MM.1S (cell line): ENCODE measurements at regions not wholly inside any gene's neighbourhood (a gene's known extent, or its start where the extent isn't known, plus 50 kb on each side); places are given as distances from the start of the nearest gene placed in this dataset.

Experiments
- DNase-seq: peaks from one replicate; pipeline ENCODE4 v3.0.0-alpha.2; 2015
- H2AFZ ChIP-seq: fragments of 300-600 bp; sonication (generic); 2 replicates; pipeline ENCODE4 v1.6.0; 2016; ENCODE audit warnings: antibody characterized with exemption, low read length
- H3F3A ChIP-seq: fragments of 300-600 bp; sonication (generic); 2 replicates; pipeline ENCODE4 v1.6.1; 2016; ENCODE audit warnings: mild to moderate bottlenecking, antibody characterized with exemption, low read length, moderate library complexity, mixed read lengths; ENCODE audit not compliant: insufficient read depth
- H3K27ac ChIP-seq: fragments of 300-600 bp; sonication (generic); 2 replicates; pipeline ENCODE4 v1.5.1; 2016; ENCODE audit warnings: mild to moderate bottlenecking, low read length
- H3K27me3 ChIP-seq: fragments of 300-600 bp; sonication (generic); replicated peaks from 2 replicates; pipeline ENCODE4 v1.6.0; 2016; ENCODE audit warnings: low read length; ENCODE audit not compliant: insufficient read depth
- H3K36me3 ChIP-seq: fragments of 300-600 bp; sonication (generic); replicated peaks from 2 replicates; pipeline ENCODE4 v1.6.1; 2016; ENCODE audit warnings: mild to moderate bottlenecking, low read length, mixed read lengths; ENCODE audit not compliant: insufficient read depth
- H3K4me1 ChIP-seq: fragments of 300-600 bp; sonication (generic); 2 replicates; pipeline ENCODE4 v1.6.1; 2016; ENCODE audit warnings: low read length, mixed read lengths
- H3K4me2 ChIP-seq: fragments of 300-600 bp; sonication (generic); 2 replicates; pipeline ENCODE4 v1.6.0; 2016; ENCODE audit warnings: low read depth, low read length
- H3K4me3 ChIP-seq: fragments of 300-600 bp; sonication (generic); 2 replicates; pipeline ENCODE4 v1.5.1; 2016; ENCODE audit warnings: low read length, mixed read lengths
- H3K79me2 ChIP-seq: fragments of 300-600 bp; sonication (generic); 2 replicates; pipeline ENCODE4 v1.6.1; 2016; ENCODE audit warnings: mixed run types, low read length, mixed read lengths
- H3K9ac ChIP-seq: fragments of 300-600 bp; sonication (generic); 2 replicates; pipeline ENCODE4 v1.6.1; 2016; ENCODE audit warnings: low read length, mixed read lengths
- H3K9me2 ChIP-seq: fragments of 300-600 bp; sonication (generic); replicated peaks from 2 replicates; pipeline ENCODE4 v1.6.1; 2016; ENCODE audit warnings: mild to moderate bottlenecking, low read length, mixed read lengths; ENCODE audit not compliant: insufficient read depth
- H3K9me3 ChIP-seq: fragments of 300-600 bp; sonication (generic); replicated peaks from 2 replicates; pipeline ENCODE4 v1.6.1; 2016; ENCODE audit warnings: mild to moderate bottlenecking, low read length, mixed read lengths; ENCODE audit not compliant: insufficient read depth
- H4K20me1 ChIP-seq: fragments of 300-600 bp; sonication (generic); 2 replicates; pipeline ENCODE4 v1.6.1; 2016; ENCODE audit warnings: mild to moderate bottlenecking, low read length, moderate library complexity, mixed read lengths; ENCODE audit not compliant: insufficient read depth
- EZH2 ChIP-seq: fragments of 300-600 bp; sonication (generic); optimal IDR thresholded peaks from 2 replicates; pipeline ENCODE3; 2017; ENCODE audit warnings: low read depth, mild to moderate bottlenecking, antibody characterized with exemption, low read length, mixed read lengths
- EZH2phosphoT487 ChIP-seq: fragments of 300-600 bp; sonication (generic); IDR thresholded peaks from 2 replicates; pipeline ENCODE4 v1.6.1; 2018; ENCODE audit warnings: antibody characterized with exemption, low read length
- TF ChIP-seq, protein P1 (sequence below): fragments of 300-600 bp; sonication (generic); IDR thresholded peaks from 2 replicates; pipeline ENCODE4 v1.5.1; 2016; ENCODE audit warnings: antibody characterized with exemption, low read length, mixed read lengths

DNA sequence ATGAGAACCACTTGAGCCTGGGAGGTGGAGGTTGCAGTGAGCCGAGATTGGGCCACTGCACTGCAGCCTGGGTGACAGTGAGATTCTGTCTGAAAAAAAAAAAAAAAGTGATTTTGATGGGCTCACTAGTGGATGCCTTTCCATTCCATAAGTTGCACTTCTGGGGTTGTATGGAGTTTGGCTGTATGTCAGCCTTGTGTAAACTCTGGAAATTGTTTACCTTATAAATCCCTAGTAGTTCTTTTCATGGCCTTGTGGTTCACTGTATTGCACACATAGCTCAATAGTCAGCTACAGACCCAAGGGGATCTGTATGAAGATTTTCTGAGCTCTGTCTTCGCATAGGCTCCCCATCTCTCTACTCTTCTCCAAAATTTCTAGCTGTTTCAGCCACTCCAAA lies 131.9 kb downstream of the SOX11 start:
- H2AFZ ChIP-seq, result no peak overlapping the region
- no peaks in the 10 kb centered on the region for H3K27me3 ChIP-seq
- no peaks in the 10 kb centered on the region for H4K20me1 ChIP-seq
- H3K4me1 ChIP-seq, result no peaks in the 10 kb centered on the region
- H3K4me3 ChIP-seq, result no peak overlapping the region
- no peaks in the 10 kb centered on the region for H3K79me2 ChIP-seq
- H3K9me2 ChIP-seq, result no peaks in the 10 kb centered on the region
- no peak for TF ChIP-seq EZH2phosphoT487
- TF ChIP-seq, protein P1, sequence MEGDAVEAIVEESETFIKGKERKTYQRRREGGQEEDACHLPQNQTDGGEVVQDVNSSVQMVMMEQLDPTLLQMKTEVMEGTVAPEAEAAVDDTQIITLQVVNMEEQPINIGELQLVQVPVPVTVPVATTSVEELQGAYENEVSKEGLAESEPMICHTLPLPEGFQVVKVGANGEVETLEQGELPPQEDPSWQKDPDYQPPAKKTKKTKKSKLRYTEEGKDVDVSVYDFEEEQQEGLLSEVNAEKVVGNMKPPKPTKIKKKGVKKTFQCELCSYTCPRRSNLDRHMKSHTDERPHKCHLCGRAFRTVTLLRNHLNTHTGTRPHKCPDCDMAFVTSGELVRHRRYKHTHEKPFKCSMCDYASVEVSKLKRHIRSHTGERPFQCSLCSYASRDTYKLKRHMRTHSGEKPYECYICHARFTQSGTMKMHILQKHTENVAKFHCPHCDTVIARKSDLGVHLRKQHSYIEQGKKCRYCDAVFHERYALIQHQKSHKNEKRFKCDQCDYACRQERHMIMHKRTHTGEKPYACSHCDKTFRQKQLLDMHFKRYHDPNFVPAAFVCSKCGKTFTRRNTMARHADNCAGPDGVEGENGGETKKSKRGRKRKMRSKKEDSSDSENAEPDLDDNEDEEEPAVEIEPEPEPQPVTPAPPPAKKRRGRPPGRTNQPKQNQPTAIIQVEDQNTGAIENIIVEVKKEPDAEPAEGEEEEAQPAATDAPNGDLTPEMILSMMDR, result no peak
- TF ChIP-seq EZH2, result no peak
- no peak overlapping the region for H3K27ac ChIP-seq
- H3F3A ChIP-seq, result no peaks in the 10 kb centered on the region
- H3K4me2 ChIP-seq, result no peak overlapping the region
- H3K9ac ChIP-seq, result no peak overlapping the region
- H3K36me3 ChIP-seq, result no peaks in the 10 kb centered on the region
- no peak for DNase-seq
- no peaks in the 10 kb centered on the region for H3K9me3 ChIP-seq

- no peak overlapping the region for H2AFZ ChIP-seq
- H3K27me3 ChIP-seq, result no peaks in the 10 kb centered on the region
- H4K20me1 ChIP-seq, result no peaks in the 10 kb centered on the region
- no peaks in the 10 kb centered on the region for H3K36me3 ChIP-seq
- no peak overlapping the region for H3K4me3 ChIP-seq
- H3K4me1 ChIP-seq, result no peaks in the 10 kb centered on the region
- no peaks in the 10 kb centered on the region for H3F3A ChIP-seq
- H3K9me2 ChIP-seq, result no peaks in the 10 kb centered on the region
- no peak overlapping the region for H3K9ac ChIP-seq
- no peak for TF ChIP-seq EZH2
- no peak for TF ChIP-seq EZH2phosphoT487
- TF ChIP-seq, protein P1, result no peak
- no peak overlapping the region for H3K27ac ChIP-seq
- H3K4me2 ChIP-seq, result no peak overlapping the region
- H3K79me2 ChIP-seq, result no peaks in the 10 kb centered on the region
- no peak for DNase-seq
- no peaks in the 10 kb centered on the region for H3K9me3 ChIP-seq
These were observed 133.5 kb downstream of the SOX11 start for GRCh38 chr2:5825686-5826085.

DNA sequence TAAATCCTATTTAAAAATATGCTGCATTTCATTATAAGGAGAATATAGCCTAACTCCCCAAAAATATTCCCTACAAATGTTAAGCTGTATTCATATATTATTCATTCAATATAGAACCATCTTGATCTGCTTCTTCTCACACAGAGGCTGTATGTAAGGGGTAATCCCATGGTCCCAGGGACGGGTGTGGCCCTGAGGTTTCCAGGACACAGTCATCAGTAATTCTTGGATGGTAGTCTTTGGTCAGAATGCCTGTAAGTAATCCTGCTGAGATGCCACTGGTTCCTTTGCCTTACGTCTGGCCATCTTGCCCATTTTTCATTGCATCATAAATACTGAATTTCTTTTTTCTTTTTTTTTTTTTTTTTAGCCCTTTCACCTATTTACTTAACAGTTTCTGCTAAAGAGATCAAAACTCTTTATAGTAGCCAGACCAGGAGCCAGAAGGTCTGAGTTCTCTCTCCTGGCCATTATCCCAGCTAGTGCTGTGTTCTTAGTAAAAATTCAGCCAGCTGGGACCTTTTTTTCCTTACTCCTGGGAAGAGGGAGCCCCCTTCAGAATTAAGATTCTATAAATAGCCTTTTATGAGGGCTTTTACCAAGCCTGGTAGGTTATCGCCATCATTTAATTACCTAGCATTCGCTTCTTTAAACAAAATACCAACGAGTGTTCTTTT lies 134.9 kb downstream of the SOX11 start:
- H3K9me2 ChIP-seq, result no peaks in the 10 kb centered on the region
- H3K4me1 ChIP-seq, result no peaks in the 10 kb centered on the region
- H4K20me1 ChIP-seq, result no peaks in the 10 kb centered on the region
- H3K27ac ChIP-seq, result no peak overlapping the region
- no peak overlapping the region for H3K4me2 ChIP-seq
- H3F3A ChIP-seq, result no peaks in the 10 kb centered on the region
- no peaks in the 10 kb centered on the region for H3K9me3 ChIP-seq
- H2AFZ ChIP-seq, result no peak overlapping the region
- no peak overlapping the region for H3K4me3 ChIP-seq
- TF ChIP-seq EZH2, result no peak
- TF ChIP-seq EZH2phosphoT487, result no peak
- TF ChIP-seq, protein P1, result no peak
- no peaks in the 10 kb centered on the region for H3K27me3 ChIP-seq
- no peaks in the 10 kb centered on the region for H3K79me2 ChIP-seq
- H3K9ac ChIP-seq, result no peak overlapping the region
- H3K36me3 ChIP-seq, result no peaks in the 10 kb centered on the region
- no peak for DNase-seq
